ENCODE measurements at regions not wholly inside any gene's neighbourhood (a gene's known extent, or its start where the extent isn't known, plus 50 kb on each side); places are given as distances from the start of the nearest gene placed in this dataset.

DNA sequence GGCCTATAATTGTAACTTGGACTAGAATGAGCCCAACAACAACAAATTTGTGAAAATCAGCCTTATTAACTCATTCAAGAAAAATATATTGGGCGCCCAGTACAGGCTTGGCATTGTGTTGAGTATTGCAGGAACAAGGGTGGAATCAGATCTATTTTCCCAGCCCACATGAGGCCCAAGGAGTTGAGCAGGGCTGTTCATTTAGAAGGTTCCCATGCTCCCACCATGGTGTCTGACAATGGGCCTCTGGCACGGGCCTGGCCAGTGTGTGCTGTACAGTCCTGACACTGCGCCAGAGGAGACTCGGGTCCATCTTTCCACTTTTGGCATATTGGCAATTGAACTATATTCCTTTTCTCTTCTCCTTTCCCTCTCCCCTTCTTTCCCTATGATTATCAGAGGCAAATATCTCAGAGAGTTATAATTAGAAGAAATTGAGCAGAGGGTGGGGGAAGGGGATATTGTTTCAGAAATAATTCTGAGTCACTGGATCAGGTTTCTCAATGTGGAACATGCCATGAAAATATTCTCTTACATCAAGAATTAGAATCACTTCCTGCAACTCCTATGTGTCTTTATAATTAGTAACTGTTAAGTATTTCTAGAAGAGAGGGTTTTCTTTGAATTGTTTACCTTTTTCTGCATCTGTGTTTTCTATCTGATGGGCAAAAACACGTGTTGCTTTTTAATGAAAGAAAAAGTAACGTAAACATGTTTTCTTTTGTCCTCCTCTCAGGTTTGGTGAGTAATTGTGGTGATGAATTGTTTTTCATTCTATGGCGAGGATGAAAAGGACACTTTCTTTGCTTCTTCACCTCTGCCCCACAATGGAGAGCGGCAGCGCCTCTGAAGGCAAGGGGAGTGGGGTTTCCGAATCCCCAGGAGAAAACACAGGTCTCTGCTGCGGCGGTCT lies 209.4 kb downstream of the FOXA2 start:
- no peak overlapping the region for H3K4me3 ChIP-seq (replicated peaks; ENCODE audit: low read depth, low read length)
- DNase-seq (ENCODE audit: extremely low read depth, insufficient read length) = no peak
- no peak for TF ChIP-seq CTCF (IDR thresholded peaks at IDR 0.05; ENCODE audit: insufficient read depth, low read length, poor library complexity, severe bottlenecking)
- no peaks in the 10 kb centered on the region for H3K36me3 ChIP-seq (ENCODE audit: control insufficient read depth, insufficient read depth, low read length)
- no peaks in the 10 kb centered on the region; the same call in 1 of the 2 replicates for H3K27me3 ChIP-seq (replicated peaks; ENCODE audit: control insufficient read depth, insufficient read depth, low read length)

DNA sequence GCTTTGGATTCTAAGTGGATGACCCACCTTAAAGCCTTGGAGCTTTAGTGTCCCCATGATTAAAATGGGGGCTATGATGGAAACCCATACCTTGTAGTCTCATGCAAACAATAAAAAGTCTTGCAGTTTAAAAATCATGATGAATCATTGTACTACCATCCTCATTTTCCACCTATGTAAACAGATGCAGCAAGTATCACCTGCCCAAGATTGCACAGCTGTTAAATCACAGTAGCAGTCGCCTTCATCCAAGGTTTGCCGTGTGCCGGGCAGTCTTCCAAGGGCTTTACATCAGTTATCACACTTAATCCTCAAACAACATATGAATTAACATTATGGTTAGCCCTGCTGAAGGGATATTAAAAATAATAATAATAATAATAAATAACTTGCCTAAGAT lies 210.3 kb downstream of the FOXA2 start:
- Histone ChIP-seq H3K4me3 (replicated peaks; ENCODE audit: low read depth, low read length) (no peak overlapping the region), H3K27me3 (replicated peaks; ENCODE audit: control insufficient read depth, insufficient read depth, low read length) (no peaks in the 10 kb centered on the region; the same call in 1 of the 2 replicates), H3K36me3 (ENCODE audit: control insufficient read depth, insufficient read depth, low read length) (no peaks in the 10 kb centered on the region)
- TF ChIP-seq CTCF (IDR thresholded peaks at IDR 0.05; ENCODE audit: insufficient read depth, low read length, poor library complexity, severe bottlenecking) = no peak
- no peak for DNase-seq (ENCODE audit: extremely low read depth, insufficient read length)

DNA sequence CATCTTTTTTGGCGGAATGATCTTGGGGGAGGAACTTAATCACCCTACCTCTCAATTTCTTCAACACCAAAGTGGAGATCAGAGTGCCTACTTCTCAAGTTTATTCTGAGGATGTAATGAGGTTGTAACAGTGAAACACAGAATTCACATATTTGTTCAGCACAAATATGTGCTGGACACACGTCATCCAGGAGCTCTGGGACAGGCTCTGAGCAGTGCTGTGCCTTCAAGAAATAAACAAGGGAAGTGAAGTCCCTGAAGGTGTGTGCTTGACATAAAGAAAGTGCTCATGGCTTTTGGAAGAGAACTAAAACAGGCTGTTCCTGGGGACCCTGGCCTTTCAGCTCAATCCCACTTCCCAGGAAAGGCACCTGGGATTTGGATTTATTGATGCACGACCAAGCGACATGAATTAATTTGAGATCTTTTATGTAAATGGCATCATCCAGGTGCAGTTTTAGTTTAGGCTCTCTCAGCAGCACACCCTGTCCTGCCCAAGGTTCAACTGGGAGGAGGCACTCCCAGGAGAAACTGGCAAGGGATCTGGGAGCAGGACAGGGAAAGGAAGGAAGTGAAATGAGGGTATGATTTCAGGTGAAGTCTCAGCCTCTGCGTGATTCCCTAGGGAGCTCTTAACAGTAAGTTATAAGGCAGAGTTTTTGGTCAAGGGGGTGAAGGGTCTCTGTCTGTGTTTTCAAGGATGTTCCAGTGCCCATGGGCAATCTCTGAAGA lies 211.0 kb downstream of the FOXA2 start:
- TF ChIP-seq CTCF (IDR thresholded peaks at IDR 0.05; ENCODE audit: insufficient read depth, low read length, poor library complexity, severe bottlenecking) = no peak
- no peak overlapping the region for H3K4me3 ChIP-seq (replicated peaks; ENCODE audit: low read depth, low read length)
- H3K27me3 ChIP-seq (replicated peaks; ENCODE audit: control insufficient read depth, insufficient read depth, low read length) = no peaks in the 10 kb centered on the region; the same call in none of the 2 replicates
- no peak for DNase-seq (ENCODE audit: extremely low read depth, insufficient read length)
- no peaks in the 10 kb centered on the region for H3K36me3 ChIP-seq (ENCODE audit: control insufficient read depth, insufficient read depth, low read length)

- Histone ChIP-seq H3K4me3 (replicated peaks; ENCODE audit: low read depth, low read length) (no peak overlapping the region), H3K36me3 (ENCODE audit: control insufficient read depth, insufficient read depth, low read length) (no peaks in the 10 kb centered on the region), H3K27me3 (replicated peaks; ENCODE audit: control insufficient read depth, insufficient read depth, low read length) (no peaks in the 10 kb centered on the region; the same call in none of the 2 replicates)
- no peak for TF ChIP-seq CTCF (IDR thresholded peaks at IDR 0.05; ENCODE audit: insufficient read depth, low read length, poor library complexity, severe bottlenecking)
- DNase-seq (ENCODE audit: extremely low read depth, insufficient read length) = peak; percentile 13
Observed at GRCh38 chr20:22371843-22372242, 212.5 kb downstream of the FOXA2 start.

DNA sequence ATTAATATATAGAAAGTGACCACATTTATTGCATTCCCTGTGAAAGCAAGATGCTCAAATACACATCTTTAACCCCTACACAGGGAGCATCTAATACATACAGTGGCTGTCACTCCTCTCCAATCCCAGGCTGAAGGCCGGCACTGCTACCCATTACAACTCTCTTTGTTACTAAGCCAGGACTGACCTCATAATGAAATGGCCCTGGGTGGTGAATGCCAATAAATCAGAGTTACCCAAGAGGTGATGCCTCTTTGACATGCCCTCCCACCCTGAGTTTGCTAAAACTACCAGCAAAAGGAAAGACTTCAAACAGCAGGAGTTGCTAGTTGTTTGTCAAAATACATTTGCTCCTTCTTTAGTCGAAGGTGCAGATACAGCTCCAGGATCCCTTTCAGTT lies 214.2 kb downstream of the FOXA2 start:
- DNase-seq (ENCODE audit: extremely low read depth, insufficient read length) = no peak
- Histone ChIP-seq H3K27me3 (replicated peaks; ENCODE audit: control insufficient read depth, insufficient read depth, low read length) (no peaks in the 10 kb centered on the region; the same call in none of the 2 replicates), H3K4me3 (replicated peaks; ENCODE audit: low read depth, low read length) (no peak overlapping the region), H3K36me3 (ENCODE audit: control insufficient read depth, insufficient read depth, low read length) (no peaks in the 10 kb centered on the region)
- no peak for TF ChIP-seq CTCF (IDR thresholded peaks at IDR 0.05; ENCODE audit: insufficient read depth, low read length, poor library complexity, severe bottlenecking)

Data from GM06990 (cell line).